ENCODE measurements at regions not wholly inside any gene's neighbourhood (a gene's known extent, or its start where the extent isn't known, plus 50 kb on each side); places are given as distances from the start of the nearest gene placed in this dataset.

DNA sequence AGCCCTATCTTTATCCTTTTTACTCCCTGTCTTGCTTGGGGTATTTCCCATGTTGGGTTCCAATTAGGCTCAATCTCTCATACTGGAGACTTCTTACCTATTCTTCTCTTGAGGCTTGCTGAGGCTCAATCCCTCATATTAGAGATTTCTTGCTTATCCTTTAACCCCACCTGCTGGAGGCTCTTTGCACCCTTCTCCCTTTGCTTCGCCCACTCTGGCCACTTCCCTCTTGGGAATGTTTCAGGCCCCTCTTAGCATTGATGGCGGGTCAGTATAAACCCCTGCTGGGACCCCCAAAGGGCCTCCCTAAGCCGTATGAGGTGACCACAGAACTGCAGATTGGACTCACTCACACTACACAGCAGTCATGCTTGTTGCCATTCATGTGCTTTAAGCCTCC, 69.3 kb upstream of the CDK20 start:
- no peaks in the 10 kb centered on the region for H3K4me1 ChIP-seq (ENCODE audit: control insufficient read depth in 4 of 4, insufficient read depth in 4 of 4, low read length in 3 of 4)
- no peak overlapping the region for H3K9ac ChIP-seq (ENCODE audit: low read depth in 1 of 2, low read length in 2 of 2)
- WGBS: 87% methylated on average over 3 of the region's 3 CpGs
- H3K4me3 ChIP-seq (ENCODE audit: low read depth in 1 of 3, low read length in 3 of 3): no peak overlapping the region
- H3K27ac ChIP-seq (ENCODE audit: low read depth in 1 of 2, low read length in 2 of 2): no peak overlapping the region
- H3K36me3 ChIP-seq (ENCODE audit: control insufficient read depth in 4 of 4, insufficient read depth in 3 of 4, low read depth in 1 of 4, low read length in 3 of 4): no peaks in the 10 kb centered on the region
- H3K27me3 ChIP-seq (ENCODE audit: control insufficient read depth in 4 of 4, insufficient read depth in 4 of 4, low read length in 3 of 4): no peaks in the 10 kb centered on the region
- DNase-seq (ENCODE audit: low spot score): no peak
- TF ChIP-seq NR2F2 (IDR thresholded peaks at IDR 0.05): no peak
- TF ChIP-seq HNF4G (IDR thresholded peaks at IDR 0.05): no peak
- TF ChIP-seq, protein P1, sequence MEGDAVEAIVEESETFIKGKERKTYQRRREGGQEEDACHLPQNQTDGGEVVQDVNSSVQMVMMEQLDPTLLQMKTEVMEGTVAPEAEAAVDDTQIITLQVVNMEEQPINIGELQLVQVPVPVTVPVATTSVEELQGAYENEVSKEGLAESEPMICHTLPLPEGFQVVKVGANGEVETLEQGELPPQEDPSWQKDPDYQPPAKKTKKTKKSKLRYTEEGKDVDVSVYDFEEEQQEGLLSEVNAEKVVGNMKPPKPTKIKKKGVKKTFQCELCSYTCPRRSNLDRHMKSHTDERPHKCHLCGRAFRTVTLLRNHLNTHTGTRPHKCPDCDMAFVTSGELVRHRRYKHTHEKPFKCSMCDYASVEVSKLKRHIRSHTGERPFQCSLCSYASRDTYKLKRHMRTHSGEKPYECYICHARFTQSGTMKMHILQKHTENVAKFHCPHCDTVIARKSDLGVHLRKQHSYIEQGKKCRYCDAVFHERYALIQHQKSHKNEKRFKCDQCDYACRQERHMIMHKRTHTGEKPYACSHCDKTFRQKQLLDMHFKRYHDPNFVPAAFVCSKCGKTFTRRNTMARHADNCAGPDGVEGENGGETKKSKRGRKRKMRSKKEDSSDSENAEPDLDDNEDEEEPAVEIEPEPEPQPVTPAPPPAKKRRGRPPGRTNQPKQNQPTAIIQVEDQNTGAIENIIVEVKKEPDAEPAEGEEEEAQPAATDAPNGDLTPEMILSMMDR (IDR thresholded peaks at IDR 0.05; ENCODE audit: low read depth, low read length, missing input control): no peak
- TF ChIP-seq, protein P2, sequence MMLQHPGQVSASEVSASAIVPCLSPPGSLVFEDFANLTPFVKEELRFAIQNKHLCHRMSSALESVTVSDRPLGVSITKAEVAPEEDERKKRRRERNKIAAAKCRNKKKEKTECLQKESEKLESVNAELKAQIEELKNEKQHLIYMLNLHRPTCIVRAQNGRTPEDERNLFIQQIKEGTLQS (IDR thresholded peaks at IDR 0.05): no peak
- TF ChIP-seq RAD21 (IDR thresholded peaks at IDR 0.05): no peak
- no peak for TF ChIP-seq TAF1 (conservative IDR thresholded peaks at IDR 0.05)
- peaks cover 4 to 17% (median 8%) of the 10 kb centered on the region in 4 donors for H3K9me3 ChIP-seq (ENCODE audit: control insufficient read depth in 4 of 4, low read length in 3 of 4)

DNA sequence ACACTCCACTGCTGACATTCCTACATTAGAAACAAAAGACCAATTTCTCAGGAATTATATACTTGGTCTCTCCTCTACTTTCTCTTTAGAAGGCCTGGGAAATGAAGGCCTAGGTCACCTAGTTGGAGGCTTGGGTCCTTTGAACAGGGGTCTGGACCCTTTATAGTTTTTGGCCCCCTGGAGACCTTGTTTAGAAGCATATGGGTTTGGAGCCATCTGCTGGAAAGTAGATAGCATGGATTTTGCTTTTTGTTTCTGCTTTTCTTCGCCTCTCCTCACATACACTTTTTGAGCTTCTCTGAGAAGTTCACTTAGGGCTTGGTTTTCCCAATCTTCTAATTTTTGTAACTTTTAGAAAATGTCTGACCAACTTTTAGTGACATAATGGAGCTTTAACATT, 67.1 kb upstream of the CDK20 start:
- H3K36me3 ChIP-seq (ENCODE audit: control insufficient read depth in 4 of 4, insufficient read depth in 3 of 4, low read depth in 1 of 4, low read length in 3 of 4): no peaks in the 10 kb centered on the region
- no peak overlapping the region for H3K4me3 ChIP-seq (ENCODE audit: low read depth in 1 of 3, low read length in 3 of 3)
- H3K9me3 ChIP-seq (ENCODE audit: control insufficient read depth in 4 of 4, low read length in 3 of 4): peaks cover 7 to 39% (median 15%) of the 10 kb centered on the region in 4 donors
- TF ChIP-seq, protein P1 (IDR thresholded peaks at IDR 0.05; ENCODE audit: low read depth, low read length, missing input control): peak; percentile 46
- TF ChIP-seq RAD21 (IDR thresholded peaks at IDR 0.05): peak; percentile 79 to 82
- TF ChIP-seq JUND (IDR thresholded peaks at IDR 0.05): no peak
- no peak for TF ChIP-seq RXRA (IDR thresholded peaks at IDR 0.05)
- TF ChIP-seq, protein P2 (IDR thresholded peaks at IDR 0.05): no peak
- TF ChIP-seq, protein P3, sequence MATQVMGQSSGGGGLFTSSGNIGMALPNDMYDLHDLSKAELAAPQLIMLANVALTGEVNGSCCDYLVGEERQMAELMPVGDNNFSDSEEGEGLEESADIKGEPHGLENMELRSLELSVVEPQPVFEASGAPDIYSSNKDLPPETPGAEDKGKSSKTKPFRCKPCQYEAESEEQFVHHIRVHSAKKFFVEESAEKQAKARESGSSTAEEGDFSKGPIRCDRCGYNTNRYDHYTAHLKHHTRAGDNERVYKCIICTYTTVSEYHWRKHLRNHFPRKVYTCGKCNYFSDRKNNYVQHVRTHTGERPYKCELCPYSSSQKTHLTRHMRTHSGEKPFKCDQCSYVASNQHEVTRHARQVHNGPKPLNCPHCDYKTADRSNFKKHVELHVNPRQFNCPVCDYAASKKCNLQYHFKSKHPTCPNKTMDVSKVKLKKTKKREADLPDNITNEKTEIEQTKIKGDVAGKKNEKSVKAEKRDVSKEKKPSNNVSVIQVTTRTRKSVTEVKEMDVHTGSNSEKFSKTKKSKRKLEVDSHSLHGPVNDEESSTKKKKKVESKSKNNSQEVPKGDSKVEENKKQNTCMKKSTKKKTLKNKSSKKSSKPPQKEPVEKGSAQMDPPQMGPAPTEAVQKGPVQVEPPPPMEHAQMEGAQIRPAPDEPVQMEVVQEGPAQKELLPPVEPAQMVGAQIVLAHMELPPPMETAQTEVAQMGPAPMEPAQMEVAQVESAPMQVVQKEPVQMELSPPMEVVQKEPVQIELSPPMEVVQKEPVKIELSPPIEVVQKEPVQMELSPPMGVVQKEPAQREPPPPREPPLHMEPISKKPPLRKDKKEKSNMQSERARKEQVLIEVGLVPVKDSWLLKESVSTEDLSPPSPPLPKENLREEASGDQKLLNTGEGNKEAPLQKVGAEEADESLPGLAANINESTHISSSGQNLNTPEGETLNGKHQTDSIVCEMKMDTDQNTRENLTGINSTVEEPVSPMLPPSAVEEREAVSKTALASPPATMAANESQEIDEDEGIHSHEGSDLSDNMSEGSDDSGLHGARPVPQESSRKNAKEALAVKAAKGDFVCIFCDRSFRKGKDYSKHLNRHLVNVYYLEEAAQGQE (IDR thresholded peaks at IDR 0.05): no peak
- no peak for TF ChIP-seq NR2F2 (IDR thresholded peaks at IDR 0.05)
- WGBS: 90% methylated on average over 1 of the region's 1 CpG
- H3K4me1 ChIP-seq (ENCODE audit: control insufficient read depth in 4 of 4, insufficient read depth in 4 of 4, low read length in 3 of 4): no peaks in the 10 kb centered on the region
- no peak overlapping the region for H3K27ac ChIP-seq (ENCODE audit: low read depth in 1 of 2, low read length in 2 of 2)
- no peak overlapping the region for H3K9ac ChIP-seq (ENCODE audit: low read depth in 1 of 2, low read length in 2 of 2)
- no peak for DNase-seq (ENCODE audit: low spot score)
- no peaks in the 10 kb centered on the region for H3K27me3 ChIP-seq (ENCODE audit: control insufficient read depth in 4 of 4, insufficient read depth in 4 of 4, low read length in 3 of 4)
